ENCODE measurements at regions not wholly inside any gene's neighbourhood (a gene's known extent, or its start where the extent isn't known, plus 50 kb on each side); places are given as distances from the start of the nearest gene placed in this dataset.

GRCh38 chr3:195010551-195011100, 260.3 kb downstream of the XXYLT1 start:
- TF ChIP-seq, protein P1, sequence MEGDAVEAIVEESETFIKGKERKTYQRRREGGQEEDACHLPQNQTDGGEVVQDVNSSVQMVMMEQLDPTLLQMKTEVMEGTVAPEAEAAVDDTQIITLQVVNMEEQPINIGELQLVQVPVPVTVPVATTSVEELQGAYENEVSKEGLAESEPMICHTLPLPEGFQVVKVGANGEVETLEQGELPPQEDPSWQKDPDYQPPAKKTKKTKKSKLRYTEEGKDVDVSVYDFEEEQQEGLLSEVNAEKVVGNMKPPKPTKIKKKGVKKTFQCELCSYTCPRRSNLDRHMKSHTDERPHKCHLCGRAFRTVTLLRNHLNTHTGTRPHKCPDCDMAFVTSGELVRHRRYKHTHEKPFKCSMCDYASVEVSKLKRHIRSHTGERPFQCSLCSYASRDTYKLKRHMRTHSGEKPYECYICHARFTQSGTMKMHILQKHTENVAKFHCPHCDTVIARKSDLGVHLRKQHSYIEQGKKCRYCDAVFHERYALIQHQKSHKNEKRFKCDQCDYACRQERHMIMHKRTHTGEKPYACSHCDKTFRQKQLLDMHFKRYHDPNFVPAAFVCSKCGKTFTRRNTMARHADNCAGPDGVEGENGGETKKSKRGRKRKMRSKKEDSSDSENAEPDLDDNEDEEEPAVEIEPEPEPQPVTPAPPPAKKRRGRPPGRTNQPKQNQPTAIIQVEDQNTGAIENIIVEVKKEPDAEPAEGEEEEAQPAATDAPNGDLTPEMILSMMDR (conservative IDR thresholded peaks at IDR 0.05; ENCODE audit: low read length): no peak
- TF ChIP-seq EZH2phosphoT487 (IDR thresholded peaks at IDR 0.05; ENCODE audit: borderline replicate concordance): no peak

Data from Loucy (cell line).